T-cell (primary cell): ENCODE measurements at regions not wholly inside any gene's neighbourhood (a gene's known extent, or its start where the extent isn't known, plus 50 kb on each side); places are given as distances from the start of the nearest gene placed in this dataset.
"Not testable (repeated sequence)": the region's sequence is repeated elsewhere in the genome, so short reads cannot be mapped to it uniquely, and the experiment has no call there.

Experiments used
- ATAC-seq, 4 experiments: fragments of 200-7000 bp in 3 of 4; fragments of 150-1000 bp in 1 of 4; cut with Tn5 transposase; replicated peaks in 1 of 4; 1 replicate in 3 of 4; 2 replicates in 1 of 4; pipeline ENCODE4 v1.10.0; 2021; ENCODE audit warnings: moderate library complexity in 3 of 4, mild to moderate bottlenecking in 2 of 4, moderate number of reproducible peaks in 1 of 4
- CTCF ChIA-PET, 2 donors: fragments of 300-600 bp; sonication (Branson Sonifier 250); formaldehyde crosslinking; loops; one replicate each; lab custom pipeline; 2022; ENCODE audit warnings: antibody characterized with exemption in 2 of 2; lab: Charles Lee
- POLR2A ChIA-PET, 2 donors: fragments of 300-600 bp; sonication (Branson Sonifier 250); formaldehyde crosslinking; loops; one replicate each; lab custom pipeline; 2022; ENCODE audit warnings: antibody characterized with exemption in 2 of 2; lab: Charles Lee
- DNase-seq, 35 experiments: peaks; one replicate each; pipeline versions ENCODE4 v3.0.0 to v3.0.0-alpha.2; 2013 to 2023
- H3K27ac ChIP-seq: one replicate; pipeline ENCODE4 v1.5.1; 2013; ENCODE audit warnings: low read length
- H3K27me3 ChIP-seq, 2 experiments: replicated peaks in 1 of 2; 1 replicate in 1 of 2; 2 replicates in 1 of 2; pipeline versions ENCODE4 v1.6.1 to v1.7.0; 2013; ENCODE audit warnings: low read length in 1 of 2, mixed read lengths in 1 of 2; ENCODE audit not compliant: control insufficient read depth in 2 of 2, insufficient read depth in 2 of 2; ENCODE audit errors: extremely low read depth in 1 of 2
- H3K36me3 ChIP-seq, 2 donors: 1 replicate in 1 of 2; 2 replicates in 1 of 2; pipeline versions ENCODE4 v1.6.1 to v1.7.0; 2013; ENCODE audit warnings: low read length in 1 of 2; ENCODE audit not compliant: control insufficient read depth in 2 of 2, insufficient read depth in 1 of 2; ENCODE audit errors: extremely low read depth in 1 of 2
- H3K4me1 ChIP-seq, 2 experiments: 1 replicate in 1 of 2; 2 replicates in 1 of 2; pipeline versions ENCODE4 v1.6.1 to v1.7.0; 2013; ENCODE audit warnings: low read length in 2 of 2, mixed read lengths in 1 of 2; ENCODE audit not compliant: insufficient read depth in 2 of 2, control insufficient read depth in 1 of 2; ENCODE audit errors: extremely low read depth in 1 of 2
- H3K4me3 ChIP-seq, 2 donors: 1 replicate in 1 of 2; 2 replicates in 1 of 2; pipeline versions ENCODE4 v1.5.1 to v1.7.0; 2013; ENCODE audit warnings: mild to moderate bottlenecking in 2 of 2, low read length in 1 of 2, moderate library complexity in 1 of 2; ENCODE audit not compliant: control insufficient read depth in 1 of 2; ENCODE audit errors: extremely low read depth in 1 of 2
- H3K9me3 ChIP-seq: 2 replicates; pipeline ENCODE4 v1.7.0; 2013
- H3K27ac Mint-ChIP-seq, 2 donors: one replicate each; pipeline ENCODE4 v1.8.0; 2020 to 2021; ENCODE audit warnings: mild to moderate bottlenecking in 2 of 2, mixed read lengths in 2 of 2
- H3K27me3 Mint-ChIP-seq, 2 donors: one replicate each; pipeline ENCODE4 v1.8.0; 2021 to 2022; ENCODE audit warnings: mixed read lengths in 2 of 2
- H3K36me3 Mint-ChIP-seq: one replicate; pipeline ENCODE4 v1.8.0; 2021; ENCODE audit warnings: mixed read lengths
- H3K4me1 Mint-ChIP-seq, 3 donors: one replicate each; pipeline ENCODE4 v1.8.0; 2020 to 2022; ENCODE audit warnings: mixed read lengths in 3 of 3, mild to moderate bottlenecking in 1 of 3
- H3K4me3 Mint-ChIP-seq, 3 donors: one replicate each; pipeline ENCODE4 v1.8.0; 2020 to 2022; ENCODE audit warnings: mild to moderate bottlenecking in 3 of 3, mixed read lengths in 3 of 3, moderate library complexity in 3 of 3
- H3K9me3 Mint-ChIP-seq, 3 donors: one replicate each; pipeline ENCODE4 v1.8.0; 2020 to 2022; ENCODE audit warnings: mixed read lengths in 3 of 3
- WGBS: methylation state at CpG from one replicate; pipeline ENCODE4 v1.1.5; 2013; ENCODE audit warnings: missing lambda C conversion rate; ENCODE audit not compliant: insufficient coverage; 5-methylcytosine and 5-hydroxymethylcytosine counted together

DNA sequence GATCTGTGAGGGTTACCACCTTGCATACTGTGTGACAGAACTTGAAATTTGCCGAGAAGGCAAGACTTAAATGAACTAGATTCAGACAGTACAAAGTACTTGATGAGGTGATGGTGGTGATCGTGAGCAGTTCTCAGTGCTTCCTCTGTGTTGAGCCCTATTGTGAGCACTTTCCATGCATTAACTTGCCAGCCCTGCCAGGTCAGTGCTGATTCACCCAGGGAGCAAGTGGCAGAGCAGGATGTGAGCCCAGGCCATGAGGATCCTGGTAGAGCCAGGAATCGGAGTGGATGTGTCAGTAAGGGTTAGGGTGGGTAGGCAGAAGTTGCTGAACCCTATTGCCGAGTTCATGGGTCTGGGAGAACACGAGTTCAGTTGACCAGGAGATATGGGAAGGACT, 4545.7 kb upstream of the TPTE start:
- CTCF ChIA-PET, DNase-seq: not testable (repeated sequence)
- no CpG with 5 or more reads among the region's 5 CpGs for WGBS

DNA sequence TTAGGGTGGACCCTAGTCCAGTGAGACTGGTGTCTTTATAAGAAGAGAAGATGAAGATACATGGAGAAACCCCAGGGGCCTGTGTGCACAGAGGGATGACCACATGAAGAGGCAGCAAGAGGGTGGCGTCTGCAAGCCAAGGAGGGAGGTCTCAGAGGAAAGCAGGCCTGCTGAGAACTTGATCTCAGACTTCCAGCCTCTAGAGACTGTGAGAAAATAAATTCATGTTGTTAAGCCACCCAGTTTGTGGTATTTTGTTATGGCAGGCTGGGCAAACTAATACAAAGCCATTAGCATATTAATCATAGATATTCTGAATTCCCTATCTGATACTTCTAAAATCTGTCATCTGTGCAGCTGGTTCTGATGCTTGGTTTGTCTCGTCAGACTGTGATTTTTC, 4523.8 kb upstream of the TPTE start:
- WGBS, result no CpG with 5 or more reads among the region's 2 CpGs
- H3K4me1 Mint-ChIP-seq, H3K27me3 ChIP-seq, H3K9me3 ChIP-seq, POLR2A ChIA-PET, H3K9me3 Mint-ChIP-seq, DNase-seq, CTCF ChIA-PET, H3K27ac ChIP-seq, H3K4me3 Mint-ChIP-seq, H3K36me3 ChIP-seq, H3K27me3 Mint-ChIP-seq, H3K4me1 ChIP-seq, H3K4me3 ChIP-seq, H3K36me3 Mint-ChIP-seq, H3K27ac Mint-ChIP-seq, ATAC-seq: not testable (repeated sequence)

More for the DNA sequence above, 4545.7 kb upstream of the TPTE start:
- H3K27ac ChIP-seq, H3K27me3 Mint-ChIP-seq, H3K27me3 ChIP-seq, H3K4me3 ChIP-seq, ATAC-seq, H3K27ac Mint-ChIP-seq, H3K4me3 Mint-ChIP-seq, POLR2A ChIA-PET, H3K36me3 Mint-ChIP-seq, H3K9me3 ChIP-seq, H3K9me3 Mint-ChIP-seq, H3K36me3 ChIP-seq, H3K4me1 Mint-ChIP-seq, H3K4me1 ChIP-seq: not testable (repeated sequence)

DNA sequence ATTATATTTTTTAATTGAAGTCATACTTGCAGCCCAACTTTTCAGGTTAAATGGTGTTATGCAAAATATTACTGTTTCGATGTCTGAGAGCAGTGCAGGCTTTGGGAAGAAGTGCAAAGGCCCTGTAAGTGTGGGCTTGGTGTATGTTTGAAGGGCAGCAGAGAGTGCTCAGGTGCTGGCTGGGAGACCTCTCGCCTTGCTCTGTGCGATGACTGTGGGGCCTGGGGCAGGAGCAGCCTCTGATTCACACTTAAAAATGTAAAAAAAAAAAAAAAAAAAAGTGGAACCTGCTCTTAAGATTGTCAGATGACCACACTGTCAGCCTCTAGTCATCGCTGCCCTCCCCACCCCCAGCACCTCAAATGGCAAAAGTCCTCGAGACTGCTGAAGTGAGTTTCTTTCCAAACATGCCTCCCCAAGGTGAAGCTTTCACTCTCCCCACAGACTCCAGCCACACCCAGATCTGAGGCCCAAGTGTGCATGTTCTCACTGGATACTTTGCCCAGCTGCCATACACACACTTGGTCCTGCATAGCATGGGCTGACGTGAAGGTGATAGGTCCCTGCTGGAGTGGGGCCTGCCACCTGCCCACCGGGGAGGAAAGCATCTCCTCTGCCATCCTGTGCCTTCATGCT, 4505.8 kb upstream of the TPTE start:
- H3K27me3 Mint-ChIP-seq, H3K36me3 ChIP-seq, POLR2A ChIA-PET, CTCF ChIA-PET, H3K4me3 Mint-ChIP-seq, H3K27ac ChIP-seq, H3K36me3 Mint-ChIP-seq, H3K4me3 ChIP-seq, H3K9me3 ChIP-seq, H3K27me3 ChIP-seq, H3K27ac Mint-ChIP-seq, DNase-seq, H3K9me3 Mint-ChIP-seq, ATAC-seq, H3K4me1 ChIP-seq, H3K4me1 Mint-ChIP-seq: not testable (repeated sequence)
- WGBS, result no CpG with 5 or more reads among the region's 7 CpGs

DNA sequence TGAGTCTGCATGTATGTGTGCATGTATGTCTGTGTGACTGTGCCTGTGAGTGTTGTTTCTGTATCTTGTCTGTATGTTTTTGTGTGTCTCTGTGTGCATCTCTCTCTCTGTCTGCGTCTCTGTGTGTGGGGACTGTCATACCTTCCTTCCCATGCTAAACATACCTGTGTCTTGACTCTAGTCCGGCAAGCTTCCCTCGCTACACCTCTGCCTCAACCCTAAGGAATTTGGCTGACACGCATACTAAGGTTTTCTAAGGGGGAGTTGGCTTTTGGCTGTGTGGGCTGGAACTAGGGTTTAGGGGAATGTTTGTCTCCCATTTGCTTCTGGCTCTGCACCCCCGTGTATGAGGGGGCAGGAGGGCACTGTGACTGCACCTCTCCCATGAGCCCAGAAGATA, 4500.9 kb upstream of the TPTE start:
- ATAC-seq, H3K27me3 ChIP-seq, H3K27ac Mint-ChIP-seq, H3K4me3 ChIP-seq, H3K36me3 Mint-ChIP-seq, H3K27me3 Mint-ChIP-seq, H3K36me3 ChIP-seq, CTCF ChIA-PET, H3K9me3 ChIP-seq, H3K4me1 ChIP-seq, H3K9me3 Mint-ChIP-seq, H3K27ac ChIP-seq, POLR2A ChIA-PET, DNase-seq, H3K4me3 Mint-ChIP-seq, H3K4me1 Mint-ChIP-seq: not testable (repeated sequence)
- no CpG with 5 or more reads among the region's 5 CpGs for WGBS

- H3K4me1 Mint-ChIP-seq, H3K36me3 Mint-ChIP-seq, H3K27ac Mint-ChIP-seq, H3K4me1 ChIP-seq, H3K4me3 ChIP-seq, H3K27ac ChIP-seq, ATAC-seq, H3K4me3 Mint-ChIP-seq, H3K36me3 ChIP-seq, DNase-seq, POLR2A ChIA-PET, H3K9me3 ChIP-seq, CTCF ChIA-PET, H3K9me3 Mint-ChIP-seq, H3K27me3 Mint-ChIP-seq, H3K27me3 ChIP-seq: not testable (repeated sequence)
- WGBS, result no CpG with 5 or more reads among the region's 10 CpGs
Observed at GRCh38 chr21:6020953-6021716, 4500.2 kb upstream of the TPTE start.

DNA sequence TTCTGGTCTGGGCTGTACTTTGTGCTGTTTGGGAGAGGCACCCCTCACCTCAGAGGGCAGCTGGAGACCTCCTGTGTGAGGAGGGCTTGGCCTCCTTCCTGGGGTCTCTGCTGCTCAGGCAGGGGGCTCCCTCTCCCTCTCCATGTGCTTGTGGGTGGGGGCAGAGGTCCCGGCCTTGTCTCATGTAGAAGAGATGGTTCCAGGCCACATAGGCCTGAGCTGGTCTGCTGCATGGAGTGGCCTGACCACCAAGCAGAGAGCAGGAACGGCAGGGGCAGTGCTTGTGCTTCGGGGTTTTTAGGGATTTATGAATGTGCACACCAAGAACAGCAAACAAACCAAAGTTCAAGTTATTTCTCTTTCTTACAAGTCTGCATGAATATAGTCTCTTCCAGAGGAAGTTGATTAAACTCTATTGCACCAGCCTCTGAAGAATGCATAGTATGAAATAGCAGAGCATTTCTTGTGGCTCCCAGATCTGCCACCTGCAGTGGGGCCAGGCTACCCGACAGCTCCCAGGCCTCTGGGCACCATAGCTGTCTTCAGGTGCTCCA, 4499.6 kb upstream of the TPTE start:
- DNase-seq, H3K27ac ChIP-seq, H3K27me3 Mint-ChIP-seq, POLR2A ChIA-PET, H3K36me3 Mint-ChIP-seq, H3K9me3 Mint-ChIP-seq, CTCF ChIA-PET, H3K4me3 Mint-ChIP-seq, ATAC-seq, H3K4me1 Mint-ChIP-seq, H3K4me3 ChIP-seq, H3K9me3 ChIP-seq, H3K4me1 ChIP-seq, H3K36me3 ChIP-seq, H3K27ac Mint-ChIP-seq, H3K27me3 ChIP-seq: not testable (repeated sequence)
- WGBS, result no CpG with 5 or more reads among the region's 4 CpGs
